ENCODE measurements at regions not wholly inside any gene's neighbourhood (a gene's known extent, or its start where the extent isn't known, plus 50 kb on each side); places are given as distances from the start of the nearest gene placed in this dataset.

GRCh38 chr5:175590471-175590881 is 67.4 kb upstream of the HRH2 start:
- peaks cover 7% of the 10 kb centered on the region; the same call in 1 of the 2 replicates for H3K9me2 ChIP-seq (ENCODE audit: insufficient read depth)
- peaks cover 23% of the 10 kb centered on the region for H3K9me3 Mint-ChIP-seq
- no peak overlapping the region for H3K4me3 Mint-ChIP-seq
- H3K4me3 ChIP-seq = no peak overlapping the region
- no peak overlapping the region for H2AFZ ChIP-seq
- peaks cover 9% of the 10 kb centered on the region; the same call in 1 of the 2 replicates for H3K4me1 ChIP-seq (ENCODE audit: insufficient read depth)
- H3K27ac Mint-ChIP-seq = no peak overlapping the region
- peaks cover 25% of the 10 kb centered on the region for H3K27me3 Mint-ChIP-seq (ENCODE audit: insufficient read depth, low read depth, poor library complexity)
- H4K20me1 ChIP-seq (replicated peaks; ENCODE audit: insufficient read depth) = no peaks in the 10 kb centered on the region
- H3K4me1 Mint-ChIP-seq = peaks cover 18% of the 10 kb centered on the region
- peaks cover 15% of the 10 kb centered on the region for H3K36me3 Mint-ChIP-seq (ENCODE audit: low read depth)
- ATAC-seq = no peak
- H3K36me3 ChIP-seq (ENCODE audit: insufficient read depth) = no peaks in the 10 kb centered on the region
- H3K4me2 ChIP-seq = no peak overlapping the region
- H3K27me3 ChIP-seq (ENCODE audit: insufficient read depth) = no peaks in the 10 kb centered on the region
- no peaks in the 10 kb centered on the region for H3K79me2 ChIP-seq (replicated peaks; ENCODE audit: insufficient read depth)
- no peak overlapping the region for H3K27ac ChIP-seq (ENCODE audit: low read depth)
- TF ChIP-seq ZNF114 (CRISPR knock-in tag; IDR thresholded peaks at IDR 0.05) (no peak), STAT1 (IDR thresholded peaks at IDR 0.05; ENCODE audit: unreplicated experiment) (no peak), JUNB (IDR thresholded peaks at IDR 0.05; ENCODE audit: unreplicated experiment) (no peak), CREB1 (CRISPR knock-in tag; IDR thresholded peaks at IDR 0.05; ENCODE audit: low read depth) (no peak), ZNF462 (CRISPR knock-in tag; IDR thresholded peaks at IDR 0.05) (no peak), ZNF331 (CRISPR knock-in tag; IDR thresholded peaks at IDR 0.05; ENCODE audit: low read depth) (no peak), EZH2phosphoT487 (IDR thresholded peaks at IDR 0.05; ENCODE audit: unreplicated experiment) (no peak), NANOG (IDR thresholded peaks at IDR 0.05; ENCODE audit: borderline replicate concordance) (no peak), ETS1 (IDR thresholded peaks at IDR 0.05) (no peak), REST (IDR thresholded peaks at IDR 0.05; ENCODE audit: unreplicated experiment) (no peak), EZH2 (IDR thresholded peaks at IDR 0.05; ENCODE audit: low read depth, unreplicated experiment) (no peak), CTCF (conservative IDR thresholded peaks at IDR 0.05; ENCODE audit: low read depth in 2 of 2) (no peak), POLR2AphosphoS5 (IDR thresholded peaks at IDR 0.05; ENCODE audit: low read depth) (no peak)
- H3F3A ChIP-seq (replicated peaks; ENCODE audit: low read depth) = no peaks in the 10 kb centered on the region
- DNase-seq (ENCODE audit: low spot score) = no peak

All from GM23338 (cell line).